Activated CD8-positive, alpha-beta memory T cell treated with anti-CD3 and anti-CD28 coated beads for 24 hours (primary cell): ENCODE measurements at regions not wholly inside any gene's neighbourhood (a gene's known extent, or its start where the extent isn't known, plus 50 kb on each side); places are given as distances from the start of the nearest gene placed in this dataset.

Experiments
- DNase-seq: peaks from one replicate; pipeline ENCODE4 v3.0.0-alpha.2; 2020

DNA sequence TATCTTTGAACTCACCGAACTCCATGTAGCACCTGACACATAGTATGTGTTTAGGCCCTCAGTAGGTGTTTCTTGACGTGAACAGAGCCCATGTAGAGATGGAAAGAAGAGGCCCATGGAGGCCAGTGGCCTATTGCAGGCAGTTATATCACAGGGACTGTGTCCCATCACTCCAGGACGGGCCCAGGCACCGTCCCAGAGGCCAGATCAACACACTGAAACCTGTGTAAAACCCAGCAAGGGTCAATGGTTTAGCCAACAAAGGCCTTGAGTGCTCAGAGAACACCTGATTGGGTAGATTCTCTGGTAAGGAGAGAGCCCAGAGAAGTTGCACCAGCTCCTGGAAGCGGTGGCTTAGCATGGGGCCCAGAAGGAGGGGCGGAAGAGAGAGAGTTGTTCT lies 82.8 kb downstream of the INHBB start:
- no peak for DNase-seq

DNA sequence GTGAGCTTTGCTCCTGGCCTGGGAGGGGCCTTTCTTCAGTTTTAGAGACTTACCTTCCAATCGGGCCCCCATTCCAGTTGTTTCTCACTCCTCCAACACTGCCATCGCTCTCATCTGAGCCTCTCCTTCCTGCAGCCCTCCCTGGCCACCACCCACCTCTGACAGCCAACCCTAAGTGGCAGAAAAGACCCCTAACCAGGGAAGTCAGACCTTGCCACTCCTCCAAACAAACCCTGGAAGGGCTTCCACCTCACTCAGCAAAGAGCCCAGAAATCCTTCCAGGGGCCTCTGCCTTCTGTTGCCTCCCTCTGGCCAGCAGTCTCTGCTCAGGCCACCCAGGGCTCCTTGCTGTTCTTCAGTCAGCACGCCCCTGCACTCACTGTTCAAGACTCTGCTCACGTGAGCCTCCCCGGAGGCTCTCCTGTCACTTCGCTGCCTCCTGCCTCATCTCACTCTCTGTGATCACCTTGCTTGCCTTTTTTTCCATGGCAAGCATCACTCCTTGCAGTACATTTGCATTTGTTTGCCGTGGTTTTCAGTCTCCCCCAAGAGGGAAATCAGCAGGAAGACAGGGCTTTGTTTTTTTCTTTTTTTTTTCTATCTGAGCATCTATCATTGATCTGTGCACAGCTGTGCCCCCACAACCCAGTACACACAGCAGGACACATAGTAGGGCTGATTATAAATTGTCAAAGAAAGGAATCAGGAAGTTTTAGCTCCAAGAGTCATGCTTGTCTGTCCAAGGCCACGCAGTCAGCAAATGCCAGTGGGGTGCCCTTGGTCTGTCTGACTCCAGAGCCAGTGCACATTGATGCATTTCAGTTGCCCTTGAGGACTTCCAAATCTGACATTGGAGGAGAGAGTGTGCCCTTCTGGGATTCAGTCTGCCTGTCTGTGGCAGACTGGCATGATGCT lies 83.9 kb downstream of the INHBB start:
- no peak for DNase-seq

- DNase-seq: peak; percentile 48
Measured at GRCh38 chr2:120430501-120430830, 84.5 kb downstream of the INHBB start.

DNA sequence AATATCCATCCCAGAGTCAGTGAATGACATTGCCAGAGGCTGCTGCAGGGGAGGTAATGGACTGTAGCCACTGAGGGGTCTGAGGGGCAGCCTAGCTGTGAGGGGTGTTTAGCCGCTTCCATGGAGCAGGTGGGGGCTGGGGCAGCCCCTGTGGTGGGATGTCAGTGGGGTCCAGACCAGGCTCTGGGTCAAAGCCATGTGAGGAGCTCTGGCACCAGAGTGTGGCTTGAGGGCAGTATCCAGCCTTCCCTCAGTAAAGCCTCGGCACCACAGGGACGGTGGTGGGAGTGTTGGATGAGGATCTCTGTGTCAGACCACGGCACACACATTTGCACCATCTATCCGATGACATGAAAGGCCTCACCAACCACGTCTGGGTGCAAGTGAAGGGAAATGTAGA lies 85.0 kb downstream of the INHBB start:
- DNase-seq: no peak

GRCh38 chr2:120431386-120432292 lies 85.7 kb downstream of the INHBB start:
- no peak for DNase-seq

- DNase-seq: peak; percentile 45
Measured at GRCh38 chr2:120432293-120432975, 86.5 kb downstream of the INHBB start.

GRCh38 chr2:120432976-120433815 lies 87.3 kb downstream of the INHBB start:
- DNase-seq: no peak

GRCh38 chr2:120433816-120434290 lies 87.9 kb downstream of the INHBB start:
- peak; percentile 41 for DNase-seq

GRCh38 chr2:120434492-120435308 lies 88.8 kb downstream of the INHBB start:
- peak; percentile 44 for DNase-seq

GRCh38 chr2:120435671-120436459 lies 89.9 kb downstream of the INHBB start:
- DNase-seq: peak; percentile 41

- DNase-seq: no peak
Measured at GRCh38 chr2:120436460-120436739, 90.5 kb downstream of the INHBB start.

DNA sequence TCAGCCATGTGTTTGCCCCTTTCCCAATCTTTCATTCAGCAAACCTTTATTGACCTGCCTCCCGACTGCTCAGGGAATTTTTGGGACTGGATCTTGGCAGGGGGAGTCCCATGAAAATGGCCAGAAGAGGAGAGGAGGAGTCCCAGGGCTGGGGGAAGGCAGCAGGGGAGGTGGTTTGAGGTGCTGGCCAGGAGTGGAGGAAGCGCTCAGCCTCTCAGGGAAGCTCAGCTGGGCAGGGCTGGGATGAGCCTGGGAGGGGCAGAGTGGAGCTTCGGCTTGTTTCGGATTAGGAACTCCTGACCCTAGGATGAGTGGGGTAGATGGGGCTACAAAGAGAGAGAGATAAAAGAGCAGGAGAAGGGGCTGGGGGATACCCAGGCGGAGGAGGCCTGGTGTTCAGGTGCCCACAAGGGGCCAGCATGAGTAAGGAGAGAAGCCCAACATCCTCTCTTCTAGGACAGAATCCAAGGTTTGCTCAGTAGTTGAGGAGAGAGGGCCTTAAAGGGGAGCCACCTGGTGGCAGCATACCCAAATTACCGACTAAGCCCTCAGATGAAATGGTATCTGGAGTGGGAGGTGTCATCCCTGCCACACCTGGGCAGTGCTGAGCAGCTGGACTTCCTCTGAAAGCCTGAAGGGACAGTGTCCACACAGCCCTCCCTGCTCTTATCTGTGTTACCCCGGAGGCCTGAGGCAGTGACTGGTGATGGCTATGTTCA lies 91.1 kb downstream of the INHBB start:
- DNase-seq: no peak

- DNase-seq: no peak
Measured at GRCh38 chr2:120437604-120438000, 91.7 kb downstream of the INHBB start.

- no peak for DNase-seq
Measured at GRCh38 chr2:120438301-120439066, 92.5 kb downstream of the INHBB start.

- DNase-seq: no peak
Measured at GRCh38 chr2:120439067-120439368, 93.1 kb downstream of the INHBB start.

GRCh38 chr2:120439637-120440384 lies 93.9 kb downstream of the INHBB start:
- DNase-seq: no peak

GRCh38 chr2:120440521-120441350 lies 94.8 kb downstream of the INHBB start:
- no peak for DNase-seq

DNA sequence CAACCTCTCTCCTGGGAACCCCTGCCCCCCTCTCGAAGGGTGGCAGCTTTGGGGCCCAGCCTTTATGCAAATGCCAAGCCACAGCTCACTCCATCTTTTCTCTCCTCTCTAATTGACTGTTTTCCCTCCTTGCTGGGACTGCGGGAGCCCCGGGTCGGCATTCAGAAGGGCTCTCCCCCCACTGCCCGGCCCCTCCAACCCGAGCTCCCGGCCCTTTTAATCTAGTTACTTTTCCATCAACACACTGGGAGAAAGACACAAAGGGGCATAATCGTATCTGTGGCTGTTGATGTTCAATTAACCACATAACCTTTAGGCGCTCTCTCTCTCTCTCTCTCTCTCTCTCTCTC lies 95.4 kb downstream of the INHBB start:
- DNase-seq: no peak
